Esophagus muscularis mucosa (tissue), 4 donors: ENCODE measurements at regions not wholly inside any gene's neighbourhood (a gene's known extent, or its start where the extent isn't known, plus 50 kb on each side); places are given as distances from the start of the nearest gene placed in this dataset.

Experiments used
- DNase-seq: peaks from one replicate; pipeline ENCODE4 v3.0.0-alpha.2; 2017; ENCODE audit errors: extremely low spot score
- H3K27ac ChIP-seq, 4 donors: fragments of 200-600 bp; sonication (generic); replicated peaks in 1 of 4; 1 replicate in 3 of 4; 2 replicates in 1 of 4; pipeline ENCODE4 v1.5.1; 2016 to 2019; ENCODE audit warnings: mild to moderate bottlenecking in 1 of 4
- H3K27me3 ChIP-seq, 4 donors: fragments of 200-600 bp; sonication (generic); one replicate each; pipeline versions ENCODE4 v1.5.1 to v1.6.0; 2016 to 2019
- H3K36me3 ChIP-seq, 4 donors: fragments of 200-600 bp; sonication (generic); one replicate each; pipeline ENCODE4 v1.5.1; 2016 to 2019
- H3K4me1 ChIP-seq, 4 donors: fragments of 200-600 bp; sonication (generic); one replicate each; pipeline ENCODE4 v1.5.1; 2016 to 2019
- H3K4me3 ChIP-seq, 4 donors: fragments of 200-600 bp; sonication (generic); 1 replicate in 2 of 4; 2 replicates in 2 of 4; pipeline ENCODE4 v1.5.1; 2016 to 2019; ENCODE audit warnings: mild to moderate bottlenecking in 4 of 4, moderate library complexity in 1 of 4
- H3K9me3 ChIP-seq, 4 donors: fragments of 200-600 bp; sonication (generic); 1 replicate in 3 of 4; 2 replicates in 1 of 4; pipeline ENCODE4 v1.5.1; 2016 to 2019
- CTCF ChIP-seq, 3 experiments: fragments of 200-600 bp in 2 of 3; fragments of 450-650 bp in 1 of 3; sonication (generic) in 2 of 3; IDR thresholded peaks; one replicate each; pipeline ENCODE4 v1.5.1; 2017 to 2019; ENCODE audit warnings: antibody characterized with exemption in 3 of 3, mild to moderate bottlenecking in 2 of 3, moderate library complexity in 1 of 3
- EP300 ChIP-seq: sonication (generic); formaldehyde crosslinking; IDR thresholded peaks from one replicate; pipeline ENCODE4 v1.6.1; 2017; ENCODE audit warnings: antibody characterized with exemption
- POLR2A ChIP-seq: fragments of 450-650 bp; IDR thresholded peaks from one replicate; pipeline ENCODE4 v1.6.1; 2017; ENCODE audit warnings: antibody characterized with exemption, moderate library complexity, mild to moderate bottlenecking, low read depth
- POLR2AphosphoS5 ChIP-seq, 2 donors: sonication (generic); formaldehyde crosslinking; IDR thresholded peaks; one replicate each; pipeline ENCODE4 v1.6.1; 2017; ENCODE audit warnings: antibody characterized with exemption in 2 of 2
- whole genome bisulfite sequencing: methylation state at CpG from one replicate; pipeline ENCODE4 v1.1.5; 2018; 5-methylcytosine and 5-hydroxymethylcytosine counted together
- intact Hi-C: fragments of 100-400 bp; cut with DNase I; formaldehyde crosslinking; loops from one replicate; pipeline ENCODE4 v1.15.1; 2023

GRCh38 chrX:457292-457679 lies 70.6 kb upstream of the PPP2R3B start:
- DNase-seq: no peak
- no peak overlapping the region for H3K27ac ChIP-seq
- no peak overlapping the region for H3K4me3 ChIP-seq
- intact Hi-C loops: no loop called here
- H3K36me3 ChIP-seq: no peaks in the 10 kb centered on the region
- H3K4me1 ChIP-seq: no peaks in the 10 kb centered on the region
- H3K9me3 ChIP-seq: peaks cover 0 to 5% (median 0%) of the 10 kb centered on the region in 4 donors
- H3K27me3 ChIP-seq: peaks cover 0 to 38% (median 0%) of the 10 kb centered on the region in 4 donors
- 69% methylated on average over 2 of the region's 2 CpGs for WGBS
- no peak for TF ChIP-seq POLR2A

- 94% methylated on average over 19 of the region's 20 CpGs for WGBS
- Histone ChIP-seq H3K27me3 (peaks cover 0 to 48% (median 0%) of the 10 kb centered on the region in 4 donors), H3K4me3 (no peak overlapping the region), H3K4me1 (no peaks in the 10 kb centered on the region), H3K27ac (no peak overlapping the region), H3K36me3 (no peaks in the 10 kb centered on the region), H3K9me3 (peaks cover 0 to 5% (median 0%) of the 10 kb centered on the region in 4 donors)
- DNase-seq: no peak
- intact Hi-C loops: no loop called here
- TF ChIP-seq POLR2AphosphoS5 (IDR thresholded peaks at IDR 0.05): no peak
- TF ChIP-seq EP300: no peak
- TF ChIP-seq CTCF (IDR thresholded peaks at IDR 0.05): no peak
- TF ChIP-seq POLR2A: no peak
Measured at GRCh38 chrX:458631-459061, 71.9 kb upstream of the PPP2R3B start.

- no peak for TF ChIP-seq POLR2A
- TF ChIP-seq POLR2AphosphoS5 (IDR thresholded peaks at IDR 0.05): no peak
- no peak for TF ChIP-seq EP300
- TF ChIP-seq CTCF (IDR thresholded peaks at IDR 0.05): no peak
- H3K36me3 ChIP-seq: no peaks in the 10 kb centered on the region
Measured at GRCh38 chrX:459611-460010, 72.9 kb upstream of the PPP2R3B start.

GRCh38 chrX:460116-460515 lies 73.4 kb upstream of the PPP2R3B start:
- TF ChIP-seq EP300 (no peak), CTCF (IDR thresholded peaks at IDR 0.05) (no peak)
- peaks cover 0 to 49% (median 0%) of the 10 kb centered on the region in 4 donors for H3K27me3 ChIP-seq
- 59% methylated on average over 9 of the region's 11 CpGs for WGBS
- DNase-seq: no peak
- H3K4me1 ChIP-seq: no peaks in the 10 kb centered on the region
- intact Hi-C loops: no loop called here
- H3K4me3 ChIP-seq: no peak overlapping the region
- H3K9me3 ChIP-seq: no peaks in the 10 kb centered on the region
- no peaks in the 10 kb centered on the region for H3K36me3 ChIP-seq
- H3K27ac ChIP-seq: no peak overlapping the region

More at GRCh38 chrX:459611-460010, 72.9 kb upstream of the PPP2R3B start:
- no peak overlapping the region for H3K27ac ChIP-seq
- peaks cover 0 to 46% (median 0%) of the 10 kb centered on the region in 4 donors for H3K27me3 ChIP-seq
- whole genome bisulfite sequencing: 52% methylated on average over 13 of the region's 20 CpGs
- no peak for DNase-seq
- no peak overlapping the region for H3K4me3 ChIP-seq
- H3K4me1 ChIP-seq: no peaks in the 10 kb centered on the region
- intact Hi-C loops: no loop called here
- H3K9me3 ChIP-seq: peaks cover 0 to 2% (median 0%) of the 10 kb centered on the region in 4 donors

- 92% methylated on average over 38 of the region's 45 CpGs for WGBS
- H3K4me1 ChIP-seq: no peaks in the 10 kb centered on the region
- H3K27me3 ChIP-seq: peaks cover 0 to 53% (median 0%) of the 10 kb centered on the region in 4 donors
- H3K4me3 ChIP-seq: no peak overlapping the region
- intact Hi-C loops: no loop called here
- H3K36me3 ChIP-seq: no peaks in the 10 kb centered on the region
- TF ChIP-seq POLR2A: no peak
- H3K27ac ChIP-seq: no peak overlapping the region
- DNase-seq: no peak
- H3K9me3 ChIP-seq: no peaks in the 10 kb centered on the region
Measured at GRCh38 chrX:460823-461640, 74.3 kb upstream of the PPP2R3B start.

GRCh38 chrX:462853-463252 lies 76.1 kb upstream of the PPP2R3B start:
- TF ChIP-seq POLR2AphosphoS5 (IDR thresholded peaks at IDR 0.05) (no peak), EP300 (no peak), CTCF (IDR thresholded peaks at IDR 0.05) (no peak), POLR2A (no peak)
- intact Hi-C loops: no loop called here
- Histone ChIP-seq H3K27me3 (peaks cover 0 to 69% (median 0%) of the 10 kb centered on the region in 4 donors), H3K4me1 (no peaks in the 10 kb centered on the region), H3K4me3 (no peak overlapping the region), H3K27ac (no peak overlapping the region), H3K9me3 (no peaks in the 10 kb centered on the region), H3K36me3 (no peaks in the 10 kb centered on the region)
- DNase-seq: no peak
- WGBS: 80% methylated on average over 14 of the region's 21 CpGs
